GM12875 (cell line): ENCODE measurements at regions not wholly inside any gene's neighbourhood (a gene's known extent, or its start where the extent isn't known, plus 50 kb on each side); places are given as distances from the start of the nearest gene placed in this dataset.
"Not testable (repeated sequence)": the region's sequence is repeated elsewhere in the genome, so short reads cannot be mapped to it uniquely, and the experiment has no call there.

Experiments
- H3K4me3 ChIP-seq: one replicate; pipeline ENCODE4 v1.5.1; 2011; ENCODE audit warnings: low read depth, low read length, control low read depth
- TF ChIP-seq, protein P1 (sequence below): IDR thresholded peaks from 2 replicates; pipeline ENCODE4 v1.5.1; 2011; ENCODE audit warnings: low read depth, mild to moderate bottlenecking, control low read depth, inconsistent platforms, low read length, moderate library complexity, borderline replicate concordance; ENCODE audit not compliant: insufficient read depth

DNA sequence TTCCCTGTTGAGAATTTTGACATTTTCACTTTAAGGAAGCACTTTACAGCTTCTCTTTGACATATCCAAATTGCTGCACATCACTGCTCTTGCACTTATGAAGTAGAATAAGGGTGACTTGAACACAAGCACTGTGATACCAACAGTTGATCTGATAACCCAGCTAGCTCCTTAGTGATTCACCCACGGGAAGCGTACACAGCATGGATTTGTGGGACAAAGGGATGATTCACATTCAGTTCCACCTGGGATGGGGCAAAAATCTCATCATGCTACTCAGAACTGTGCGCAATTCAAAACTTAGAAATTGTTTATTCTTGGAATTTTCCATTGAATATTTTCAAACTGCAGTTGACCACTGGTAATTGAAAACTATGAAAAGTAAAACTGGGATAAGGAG lies 1565.5 kb upstream of the CDH9 start:
- TF ChIP-seq, protein P1, sequence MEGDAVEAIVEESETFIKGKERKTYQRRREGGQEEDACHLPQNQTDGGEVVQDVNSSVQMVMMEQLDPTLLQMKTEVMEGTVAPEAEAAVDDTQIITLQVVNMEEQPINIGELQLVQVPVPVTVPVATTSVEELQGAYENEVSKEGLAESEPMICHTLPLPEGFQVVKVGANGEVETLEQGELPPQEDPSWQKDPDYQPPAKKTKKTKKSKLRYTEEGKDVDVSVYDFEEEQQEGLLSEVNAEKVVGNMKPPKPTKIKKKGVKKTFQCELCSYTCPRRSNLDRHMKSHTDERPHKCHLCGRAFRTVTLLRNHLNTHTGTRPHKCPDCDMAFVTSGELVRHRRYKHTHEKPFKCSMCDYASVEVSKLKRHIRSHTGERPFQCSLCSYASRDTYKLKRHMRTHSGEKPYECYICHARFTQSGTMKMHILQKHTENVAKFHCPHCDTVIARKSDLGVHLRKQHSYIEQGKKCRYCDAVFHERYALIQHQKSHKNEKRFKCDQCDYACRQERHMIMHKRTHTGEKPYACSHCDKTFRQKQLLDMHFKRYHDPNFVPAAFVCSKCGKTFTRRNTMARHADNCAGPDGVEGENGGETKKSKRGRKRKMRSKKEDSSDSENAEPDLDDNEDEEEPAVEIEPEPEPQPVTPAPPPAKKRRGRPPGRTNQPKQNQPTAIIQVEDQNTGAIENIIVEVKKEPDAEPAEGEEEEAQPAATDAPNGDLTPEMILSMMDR = no peak
- no peak overlapping the region for H3K4me3 ChIP-seq

DNA sequence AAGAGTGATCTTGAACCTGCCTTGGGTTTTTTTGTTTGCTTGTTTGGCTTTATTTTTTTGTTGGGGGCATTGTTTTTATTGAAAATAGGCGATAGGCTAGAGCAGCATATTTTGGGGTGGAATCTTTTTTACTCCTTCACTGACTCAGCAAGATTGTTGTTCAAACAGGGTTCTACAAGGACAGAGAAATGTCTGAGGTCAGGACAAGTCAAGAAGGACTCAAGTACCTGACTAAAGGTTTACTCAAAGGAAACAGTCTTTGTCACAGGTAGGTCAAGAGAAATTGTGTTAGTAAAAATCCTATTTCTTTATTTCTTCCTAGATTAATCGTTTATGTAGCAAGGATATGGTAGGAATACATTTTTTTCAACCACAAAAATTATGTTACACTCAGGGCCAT lies 1564.0 kb upstream of the CDH9 start:
- TF ChIP-seq, protein P1 = no peak
- H3K4me3 ChIP-seq = no peak overlapping the region

DNA sequence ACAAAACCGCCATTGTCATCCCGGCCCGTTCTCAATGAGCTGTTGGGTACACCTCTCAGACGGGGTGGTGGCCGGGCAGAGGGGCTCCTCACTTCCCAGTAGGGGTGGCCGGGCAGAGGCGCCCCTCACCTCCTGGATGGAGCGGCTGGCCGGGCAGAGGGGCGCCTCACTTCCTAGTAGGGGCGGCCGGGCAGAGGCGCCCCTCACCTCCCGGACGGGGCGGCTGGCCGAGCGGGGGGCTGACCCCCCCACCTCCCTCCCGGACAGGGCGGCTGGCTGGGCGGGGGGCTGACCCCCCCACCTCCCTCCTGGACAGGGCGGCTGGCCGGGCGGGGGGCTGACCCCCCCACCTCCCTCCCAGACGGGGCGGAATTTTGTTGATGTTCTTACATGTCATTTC lies 1558.3 kb upstream of the CDH9 start:
- not testable (repeated sequence) for H3K4me3 ChIP-seq

DNA sequence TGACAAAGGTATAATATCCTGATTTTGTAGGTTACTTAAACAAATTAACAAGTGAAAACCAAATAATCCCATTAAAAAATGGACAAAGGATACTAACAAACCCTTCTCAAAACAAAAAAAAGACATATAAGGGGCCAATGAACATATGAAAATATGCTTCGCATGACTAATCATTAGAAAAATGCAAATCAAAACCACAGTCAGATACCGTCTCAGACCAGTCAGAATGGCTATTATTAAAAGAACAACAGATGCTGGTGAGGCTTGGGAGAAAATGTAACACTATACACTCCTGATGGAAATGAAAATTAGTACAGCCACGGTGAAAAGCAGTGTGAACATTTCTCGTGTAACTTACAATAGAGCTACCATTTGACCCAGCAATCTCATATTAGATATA lies 1542.2 kb upstream of the CDH9 start:
- TF ChIP-seq, protein P1 = no peak
- no peak overlapping the region for H3K4me3 ChIP-seq

DNA sequence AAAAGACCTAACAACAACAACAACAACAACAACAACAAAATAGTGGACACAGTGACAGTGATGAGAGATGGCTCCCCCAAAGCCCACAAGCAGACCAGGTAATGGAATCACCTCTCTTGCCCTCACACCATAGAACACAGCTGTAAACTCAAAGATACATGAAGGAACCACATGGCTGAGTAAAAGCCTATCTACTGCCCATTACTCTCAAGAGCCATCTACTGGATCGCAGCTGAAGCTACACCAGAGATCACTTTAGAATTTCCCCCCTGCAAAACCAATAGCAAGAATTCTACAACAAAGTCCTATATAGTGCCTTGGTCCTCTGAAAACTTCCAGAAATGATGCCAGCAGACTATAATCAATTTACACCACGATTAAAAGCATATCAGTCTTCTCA lies 1537.6 kb upstream of the CDH9 start:
- TF ChIP-seq, protein P1 = no peak

DNA sequence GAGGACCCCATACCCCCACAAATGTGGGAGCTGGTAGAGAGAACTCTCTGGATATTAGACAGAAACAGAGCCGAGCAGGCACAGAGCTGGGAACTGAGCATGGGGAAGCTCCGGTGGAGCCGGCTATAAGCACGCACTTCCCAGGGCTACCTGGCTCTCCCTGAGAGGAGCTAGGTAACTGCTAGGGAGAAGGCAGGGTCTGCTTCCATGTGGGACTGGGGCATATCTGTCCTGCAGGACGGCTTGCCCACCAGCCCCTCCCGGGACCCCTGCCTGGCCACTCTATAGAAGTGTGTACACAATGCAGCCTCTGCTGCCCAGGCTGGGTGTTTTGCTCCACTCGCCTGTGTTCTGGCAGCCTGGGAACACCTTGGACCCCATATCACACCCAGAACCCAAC lies 1537.0 kb upstream of the CDH9 start:
- no peak overlapping the region for H3K4me3 ChIP-seq
- TF ChIP-seq, protein P1 = no peak

More for the DNA sequence above, 1537.6 kb upstream of the CDH9 start:
- H3K4me3 ChIP-seq = no peak overlapping the region

DNA sequence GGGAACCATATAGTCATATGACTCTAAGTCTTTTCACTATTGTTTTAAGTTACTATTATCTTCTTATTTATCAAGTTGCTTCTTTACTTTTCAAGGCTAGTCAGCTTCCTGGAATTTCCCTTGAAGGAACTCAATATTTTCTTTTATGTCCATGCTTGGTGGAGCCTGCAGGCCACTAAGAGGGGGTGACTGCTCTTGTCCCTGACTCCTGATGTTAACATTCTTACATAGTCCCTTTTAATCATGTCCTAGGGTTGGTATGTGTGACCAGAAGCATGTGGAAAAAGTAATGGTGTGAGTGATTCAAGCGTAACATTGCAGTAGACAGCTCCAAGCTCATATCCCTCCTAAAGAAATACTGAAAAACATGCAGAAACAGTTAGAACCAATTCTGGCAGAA lies 1536.2 kb upstream of the CDH9 start:
- TF ChIP-seq, protein P1 = no peak
- no peak overlapping the region for H3K4me3 ChIP-seq

DNA sequence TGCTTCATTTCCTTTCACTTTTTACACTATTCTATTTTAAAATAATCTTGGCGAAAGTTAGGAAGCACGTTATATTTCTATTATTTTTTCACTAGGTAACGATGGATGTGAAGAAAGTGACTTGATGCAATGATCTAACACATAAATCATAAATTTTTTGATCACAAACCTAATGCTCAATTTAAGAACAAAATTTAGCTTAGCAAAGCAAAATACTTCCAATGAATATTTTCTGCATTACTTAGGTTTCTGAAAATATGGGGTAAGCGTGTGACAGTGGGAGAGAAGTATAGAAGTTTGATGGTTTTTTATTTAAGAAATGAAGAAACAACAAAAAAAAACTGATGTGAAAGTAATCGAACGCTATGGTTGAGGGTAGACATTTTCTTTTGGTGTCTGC lies 1528.7 kb upstream of the CDH9 start:
- H3K4me3 ChIP-seq = no peak overlapping the region
- TF ChIP-seq, protein P1 = no peak
